ENCODE measurements at regions not wholly inside any gene's neighbourhood (a gene's known extent, or its start where the extent isn't known, plus 50 kb on each side); places are given as distances from the start of the nearest gene placed in this dataset.

- DNase-seq (ENCODE audit: low spot score): no peak
Measured at GRCh38 chr6:142682985-142683384, 262.0 kb downstream of the HIVEP2 start.

GRCh38 chr6:142683714-142684141 lies 261.2 kb downstream of the HIVEP2 start:
- DNase-seq (ENCODE audit: low spot score): no peak

GRCh38 chr6:142684371-142684770 lies 260.6 kb downstream of the HIVEP2 start:
- DNase-seq (ENCODE audit: low spot score): no peak

DNA sequence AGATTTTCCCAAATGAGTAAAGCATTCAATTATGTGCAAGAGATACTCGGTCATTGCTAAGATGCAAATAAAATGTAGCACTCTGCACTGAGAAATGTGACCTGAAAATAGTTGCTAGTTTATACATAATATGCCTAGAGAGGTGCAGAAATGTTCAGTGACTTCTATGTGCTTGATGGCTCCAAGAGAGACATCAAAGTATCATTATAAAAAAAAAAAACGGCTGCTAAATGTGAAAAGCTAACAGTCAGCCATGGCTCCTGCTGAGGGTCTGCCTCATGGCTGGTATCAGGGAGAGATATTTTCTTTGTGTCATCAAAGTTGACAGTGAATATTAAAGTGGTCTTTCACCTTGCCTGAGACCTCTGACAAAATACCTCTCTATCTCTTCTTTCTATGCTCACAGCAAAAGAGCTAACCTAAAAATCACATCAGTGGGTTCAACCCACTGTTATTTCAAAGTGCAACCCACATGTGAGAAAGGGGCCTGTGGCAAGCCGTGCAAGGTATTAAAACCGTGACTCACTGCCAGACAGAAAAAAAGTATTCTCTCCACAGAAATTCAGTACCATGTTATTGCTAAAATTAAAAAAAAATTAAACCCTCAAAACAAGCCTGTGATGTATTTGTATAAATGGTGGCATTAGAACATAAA lies 259.0 kb downstream of the HIVEP2 start:
- DNase-seq (ENCODE audit: low spot score): no peak

GRCh38 chr6:142686507-142686887 lies 258.5 kb downstream of the HIVEP2 start:
- DNase-seq (ENCODE audit: low spot score): no peak

- peak; percentile 78 for DNase-seq (ENCODE audit: low spot score)
Measured at GRCh38 chr6:142692942-142693341, 252.0 kb downstream of the HIVEP2 start.

DNA sequence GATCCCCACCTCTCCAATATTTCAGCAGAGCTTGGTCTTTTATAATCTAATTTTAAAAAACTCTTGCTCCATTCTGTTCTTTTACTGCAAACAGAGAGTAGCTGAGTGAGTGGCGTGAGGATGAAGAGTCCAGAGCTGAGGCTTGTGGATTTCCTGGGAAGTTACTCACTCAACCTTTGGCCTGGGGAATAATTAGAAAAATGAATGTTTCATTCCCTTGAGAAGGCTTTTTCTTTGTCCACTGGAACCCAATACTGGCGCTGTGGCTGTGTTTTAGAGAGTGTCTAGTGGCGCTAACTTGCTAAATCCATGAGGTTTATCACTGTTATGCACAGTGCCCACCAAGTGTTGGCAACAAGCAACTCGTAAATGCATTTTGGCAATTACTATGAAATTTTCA lies 251.5 kb downstream of the HIVEP2 start:
- DNase-seq (ENCODE audit: low spot score): no peak

DNA sequence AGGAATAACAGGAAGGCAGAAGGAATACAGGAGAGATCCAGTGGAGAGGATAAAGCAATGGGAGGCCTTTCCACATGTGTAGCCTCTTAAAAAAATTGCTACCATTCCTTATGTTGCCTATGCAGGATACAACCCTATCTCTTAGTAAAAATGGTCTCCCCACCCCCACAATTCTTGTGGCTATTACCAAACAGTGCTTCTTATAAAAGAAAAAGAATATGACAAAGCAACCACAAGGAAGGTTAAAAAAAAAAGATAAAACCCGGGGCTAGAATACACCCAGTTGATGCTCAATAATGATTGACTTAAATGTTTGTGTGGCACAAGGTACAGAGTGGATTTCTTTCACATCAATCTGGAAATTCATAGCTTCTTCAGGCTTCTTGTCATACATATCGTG lies 250.9 kb downstream of the HIVEP2 start:
- no peak for DNase-seq (ENCODE audit: low spot score)

- no peak for DNase-seq (ENCODE audit: low spot score)
Measured at GRCh38 chr6:142695016-142695415, 250.0 kb downstream of the HIVEP2 start.

- no peak for DNase-seq (ENCODE audit: low spot score)
Measured at GRCh38 chr6:142696123-142697000, 248.6 kb downstream of the HIVEP2 start.

DNA sequence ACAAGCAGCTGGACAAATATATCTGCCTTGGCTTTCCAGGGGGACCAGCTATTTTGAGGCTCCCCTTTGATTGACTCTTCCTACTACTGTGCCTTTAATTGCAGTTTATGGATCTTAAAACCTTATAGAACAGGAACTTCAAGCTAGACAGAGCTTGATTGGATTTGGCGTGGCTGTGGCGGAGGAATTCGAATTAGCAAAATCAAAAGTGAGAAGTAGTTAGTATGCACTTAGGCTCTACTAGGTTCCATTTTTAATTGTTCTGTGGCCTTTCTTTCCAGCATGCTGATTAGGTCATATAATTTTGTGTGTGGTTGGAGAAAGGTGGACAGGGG lies 248.0 kb downstream of the HIVEP2 start:
- DNase-seq (ENCODE audit: low spot score): no peak

DNA sequence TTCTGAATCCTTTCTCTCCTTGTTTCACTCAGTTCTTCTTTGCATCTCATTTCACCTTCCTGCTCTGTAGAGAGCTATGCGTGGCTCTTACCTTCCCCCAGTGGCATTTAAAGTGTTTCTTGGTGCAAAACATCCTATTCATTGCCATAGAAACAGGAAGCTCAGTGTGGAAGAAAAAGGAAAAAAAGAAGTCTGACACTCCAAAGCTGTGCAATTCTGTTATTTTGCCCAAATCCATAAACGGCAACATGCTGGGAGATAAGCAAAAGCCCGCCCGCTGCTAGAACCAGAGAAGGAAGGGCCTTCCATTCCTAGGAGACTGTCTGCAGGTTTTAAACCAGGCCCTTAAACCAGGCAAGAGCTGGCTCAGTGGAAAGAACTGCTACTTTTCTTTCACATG lies 247.1 kb downstream of the HIVEP2 start:
- no peak for DNase-seq (ENCODE audit: low spot score)

GRCh38 chr6:142698751-142699150 lies 246.2 kb downstream of the HIVEP2 start:
- no peak for DNase-seq (ENCODE audit: low spot score)

GRCh38 chr6:142699391-142699790 lies 245.6 kb downstream of the HIVEP2 start:
- no peak for DNase-seq (ENCODE audit: low spot score)

DNA sequence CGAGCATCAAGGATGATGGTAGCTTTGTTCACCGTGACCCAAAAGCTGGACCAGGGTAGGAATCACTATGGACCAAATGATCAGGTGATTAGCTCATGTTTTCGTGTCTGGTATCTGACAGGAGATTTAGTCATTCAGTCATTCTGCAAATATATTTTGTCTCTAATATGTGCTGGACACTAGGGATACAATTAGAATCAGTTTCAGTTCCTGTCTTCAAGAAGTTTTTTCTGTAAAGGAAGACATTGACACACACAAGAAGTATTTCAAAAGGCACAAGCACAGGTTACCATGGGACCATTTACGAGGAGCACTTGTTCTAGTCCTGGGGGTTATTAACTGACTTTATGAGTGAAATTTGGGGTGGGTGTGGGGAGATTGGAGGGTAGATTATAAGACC lies 244.9 kb downstream of the HIVEP2 start:
- no peak for DNase-seq (ENCODE audit: low spot score)

DNA sequence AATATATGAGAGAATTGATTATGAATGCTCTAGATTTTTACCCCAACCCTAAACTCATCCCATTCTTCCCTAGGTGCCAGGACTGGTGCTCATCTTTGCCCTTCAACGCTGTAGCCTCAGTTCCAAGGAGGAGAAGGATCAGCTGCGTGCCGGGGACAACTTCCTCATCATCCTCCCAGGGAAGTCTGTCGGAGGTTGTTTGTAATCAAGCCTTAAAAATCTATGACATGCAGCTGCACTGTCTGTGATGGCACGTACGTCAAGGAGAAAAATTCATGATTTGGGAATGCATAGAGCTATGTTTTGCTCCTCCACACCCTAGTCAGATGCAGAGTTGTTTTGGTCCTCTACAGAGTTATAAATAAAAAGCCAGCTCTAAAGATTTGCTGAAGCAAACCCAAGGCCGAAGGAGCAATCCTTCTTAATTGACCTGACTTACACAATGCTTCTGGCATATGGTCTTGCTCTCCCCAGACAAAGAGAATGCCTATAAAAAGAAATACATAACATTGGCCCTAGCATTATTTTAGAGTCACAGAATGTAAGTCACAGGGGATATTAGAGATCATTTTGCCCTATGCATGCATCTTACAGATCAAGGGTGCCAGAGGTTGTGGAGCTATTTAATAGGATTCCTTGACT lies 244.2 kb downstream of the HIVEP2 start:
- no peak for DNase-seq (ENCODE audit: low spot score)

All from Ammon's horn (tissue), 1 donor.